Panc1 (cell line): ENCODE measurements at regions not wholly inside any gene's neighbourhood (a gene's known extent, or its start where the extent isn't known, plus 50 kb on each side); places are given as distances from the start of the nearest gene placed in this dataset.

Experiments used
- TCF7L2 ChIP-seq: IDR thresholded peaks from 2 replicates; pipeline ENCODE4 v1.6.1; 2011; ENCODE audit warnings: mild to moderate bottlenecking, low read depth, low read length, inconsistent platforms
- TF ChIP-seq, protein P1 (sequence below): fragments of 450-650 bp; IDR thresholded peaks from 2 replicates; pipeline ENCODE4 v1.5.1; 2017; ENCODE audit warnings: mild to moderate bottlenecking
- TF ChIP-seq, protein P2 (sequence below), 2 experiments: IDR thresholded peaks; 2 replicates each; pipeline ENCODE4 v1.6.1; 2011 to 2012; ENCODE audit warnings: low read depth in 2 of 2, control low read depth in 1 of 2, low read length in 1 of 2, mild to moderate bottlenecking in 1 of 2, moderate library complexity in 1 of 2; ENCODE audit not compliant: insufficient read depth in 1 of 2

DNA sequence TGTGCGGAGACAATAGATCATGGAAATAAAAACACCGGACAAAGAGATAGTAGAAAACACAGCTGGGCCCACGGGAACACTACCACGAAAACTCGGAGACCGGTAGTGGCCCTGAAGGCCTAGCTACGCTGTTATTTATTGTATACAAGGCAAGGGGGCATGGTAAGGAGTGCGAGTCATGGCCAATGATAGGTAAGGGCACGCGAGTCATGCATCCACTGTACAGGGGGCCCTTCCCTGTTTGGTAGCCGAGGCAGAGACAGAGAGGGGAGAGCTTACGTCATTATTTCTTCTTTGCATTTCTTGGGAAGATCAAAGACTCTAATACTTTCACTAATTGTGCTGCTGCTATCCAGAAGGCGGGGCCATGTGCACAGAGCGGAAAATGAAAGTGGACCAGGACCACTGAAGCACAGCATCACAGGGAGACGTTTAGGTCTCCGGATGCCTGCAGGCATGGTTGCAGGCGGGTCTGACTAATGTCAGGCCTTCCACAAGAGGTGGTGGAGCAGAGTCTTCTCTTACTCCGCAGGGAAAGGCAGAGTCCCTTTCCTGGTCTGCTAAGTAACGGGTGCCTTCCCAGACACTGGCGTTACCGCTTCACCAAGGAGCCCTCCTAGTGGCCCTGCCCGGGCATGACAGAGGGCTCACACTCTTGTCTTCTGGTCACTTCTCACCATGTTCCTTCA lies 74.4 kb upstream of the ARL4D start:
- TF ChIP-seq, protein P1, sequence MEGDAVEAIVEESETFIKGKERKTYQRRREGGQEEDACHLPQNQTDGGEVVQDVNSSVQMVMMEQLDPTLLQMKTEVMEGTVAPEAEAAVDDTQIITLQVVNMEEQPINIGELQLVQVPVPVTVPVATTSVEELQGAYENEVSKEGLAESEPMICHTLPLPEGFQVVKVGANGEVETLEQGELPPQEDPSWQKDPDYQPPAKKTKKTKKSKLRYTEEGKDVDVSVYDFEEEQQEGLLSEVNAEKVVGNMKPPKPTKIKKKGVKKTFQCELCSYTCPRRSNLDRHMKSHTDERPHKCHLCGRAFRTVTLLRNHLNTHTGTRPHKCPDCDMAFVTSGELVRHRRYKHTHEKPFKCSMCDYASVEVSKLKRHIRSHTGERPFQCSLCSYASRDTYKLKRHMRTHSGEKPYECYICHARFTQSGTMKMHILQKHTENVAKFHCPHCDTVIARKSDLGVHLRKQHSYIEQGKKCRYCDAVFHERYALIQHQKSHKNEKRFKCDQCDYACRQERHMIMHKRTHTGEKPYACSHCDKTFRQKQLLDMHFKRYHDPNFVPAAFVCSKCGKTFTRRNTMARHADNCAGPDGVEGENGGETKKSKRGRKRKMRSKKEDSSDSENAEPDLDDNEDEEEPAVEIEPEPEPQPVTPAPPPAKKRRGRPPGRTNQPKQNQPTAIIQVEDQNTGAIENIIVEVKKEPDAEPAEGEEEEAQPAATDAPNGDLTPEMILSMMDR: no peak
- TF ChIP-seq TCF7L2: no peak
- TF ChIP-seq, protein P2, sequence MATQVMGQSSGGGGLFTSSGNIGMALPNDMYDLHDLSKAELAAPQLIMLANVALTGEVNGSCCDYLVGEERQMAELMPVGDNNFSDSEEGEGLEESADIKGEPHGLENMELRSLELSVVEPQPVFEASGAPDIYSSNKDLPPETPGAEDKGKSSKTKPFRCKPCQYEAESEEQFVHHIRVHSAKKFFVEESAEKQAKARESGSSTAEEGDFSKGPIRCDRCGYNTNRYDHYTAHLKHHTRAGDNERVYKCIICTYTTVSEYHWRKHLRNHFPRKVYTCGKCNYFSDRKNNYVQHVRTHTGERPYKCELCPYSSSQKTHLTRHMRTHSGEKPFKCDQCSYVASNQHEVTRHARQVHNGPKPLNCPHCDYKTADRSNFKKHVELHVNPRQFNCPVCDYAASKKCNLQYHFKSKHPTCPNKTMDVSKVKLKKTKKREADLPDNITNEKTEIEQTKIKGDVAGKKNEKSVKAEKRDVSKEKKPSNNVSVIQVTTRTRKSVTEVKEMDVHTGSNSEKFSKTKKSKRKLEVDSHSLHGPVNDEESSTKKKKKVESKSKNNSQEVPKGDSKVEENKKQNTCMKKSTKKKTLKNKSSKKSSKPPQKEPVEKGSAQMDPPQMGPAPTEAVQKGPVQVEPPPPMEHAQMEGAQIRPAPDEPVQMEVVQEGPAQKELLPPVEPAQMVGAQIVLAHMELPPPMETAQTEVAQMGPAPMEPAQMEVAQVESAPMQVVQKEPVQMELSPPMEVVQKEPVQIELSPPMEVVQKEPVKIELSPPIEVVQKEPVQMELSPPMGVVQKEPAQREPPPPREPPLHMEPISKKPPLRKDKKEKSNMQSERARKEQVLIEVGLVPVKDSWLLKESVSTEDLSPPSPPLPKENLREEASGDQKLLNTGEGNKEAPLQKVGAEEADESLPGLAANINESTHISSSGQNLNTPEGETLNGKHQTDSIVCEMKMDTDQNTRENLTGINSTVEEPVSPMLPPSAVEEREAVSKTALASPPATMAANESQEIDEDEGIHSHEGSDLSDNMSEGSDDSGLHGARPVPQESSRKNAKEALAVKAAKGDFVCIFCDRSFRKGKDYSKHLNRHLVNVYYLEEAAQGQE (IDR thresholded peaks at IDR 0.05; ENCODE audit: insufficient read depth in 1 of 2, low read depth in 2 of 2, low read length in 1 of 2): no peak
